GM23338 (cell line): ENCODE measurements at regions not wholly inside any gene's neighbourhood (a gene's known extent, or its start where the extent isn't known, plus 50 kb on each side); places are given as distances from the start of the nearest gene placed in this dataset.

ENCODE experiments used
- ATAC-seq: fragments of 200-7000 bp; cut with Tn5 transposase; 3 replicates; pipeline ENCODE4 v1.9.1; 2020
- DNase-seq: peaks from one replicate; pipeline ENCODE4 v3.0.0-alpha.2; 2015; ENCODE audit warnings: low spot score
- H2AFZ ChIP-seq: fragments of 200-600 bp; sonication (generic); 2 replicates; pipeline ENCODE4 v1.8.0; 2016; ENCODE audit warnings: antibody characterized with exemption, mild to moderate bottlenecking, moderate library complexity
- H3F3A ChIP-seq: fragments of 200-600 bp; sonication (generic); replicated peaks from 2 replicates; pipeline ENCODE4 v1.8.0; 2017; ENCODE audit warnings: antibody characterized with exemption, mixed run types, low read depth
- H3K27ac ChIP-seq: fragments of 200-600 bp; sonication (generic); 2 replicates; pipeline ENCODE4 v1.6.1; 2016; ENCODE audit warnings: low read depth
- H3K27me3 ChIP-seq: fragments of 200-600 bp; sonication (generic); 2 replicates; pipeline ENCODE4 v1.8.0; 2016; ENCODE audit warnings: mild to moderate bottlenecking, mixed run types, moderate library complexity; ENCODE audit not compliant: insufficient read depth
- H3K36me3 ChIP-seq: fragments of 200-600 bp; sonication (generic); 2 replicates; pipeline ENCODE4 v1.8.0; 2016; ENCODE audit warnings: mild to moderate bottlenecking; ENCODE audit not compliant: insufficient read depth
- H3K4me1 ChIP-seq: fragments of 200-600 bp; sonication (generic); 2 replicates; pipeline ENCODE4 v1.8.0; 2016; ENCODE audit warnings: mild to moderate bottlenecking, moderate library complexity; ENCODE audit not compliant: insufficient read depth
- H3K4me2 ChIP-seq: fragments of 200-600 bp; sonication (generic); 2 replicates; pipeline ENCODE4 v1.7.1; 2017; ENCODE audit warnings: mixed run types
- H3K4me3 ChIP-seq: fragments of 200-600 bp; sonication (generic); 2 replicates; pipeline ENCODE4 v1.6.1; 2016; ENCODE audit warnings: mixed run types
- H3K79me2 ChIP-seq: fragments of 200-600 bp; sonication (generic); replicated peaks from 2 replicates; pipeline ENCODE4 v1.8.0; 2017; ENCODE audit warnings: mild to moderate bottlenecking; ENCODE audit not compliant: insufficient read depth
- H3K9me2 ChIP-seq: fragments of 200-600 bp; sonication (generic); 2 replicates; pipeline ENCODE4 v1.8.0; 2017; ENCODE audit not compliant: insufficient read depth
- H4K20me1 ChIP-seq: fragments of 200-600 bp; sonication (generic); replicated peaks from 2 replicates; pipeline ENCODE4 v1.8.0; 2017; ENCODE audit warnings: mild to moderate bottlenecking; ENCODE audit not compliant: insufficient read depth
- H3K27ac Mint-ChIP-seq: 2 replicates; pipeline ENCODE4 v1.8.0; 2020; ENCODE audit warnings: inconsistent platforms, mild to moderate bottlenecking, moderate library complexity, mixed read lengths
- H3K27me3 Mint-ChIP-seq: 3 replicates; pipeline ENCODE4 v1.8.0; 2022; ENCODE audit warnings: low read depth, mild to moderate bottlenecking, moderate library complexity, mixed read lengths, inconsistent platforms; ENCODE audit not compliant: insufficient read depth, poor library complexity
- H3K36me3 Mint-ChIP-seq: 3 replicates; pipeline ENCODE4 v1.8.0; 2021; ENCODE audit warnings: low read depth, mild to moderate bottlenecking, inconsistent platforms, moderate library complexity, mixed read lengths
- H3K4me1 Mint-ChIP-seq: 3 replicates; pipeline ENCODE4 v1.8.0; 2020; ENCODE audit warnings: mild to moderate bottlenecking, inconsistent platforms, mixed read lengths
- H3K4me3 Mint-ChIP-seq: 3 replicates; pipeline ENCODE4 v1.8.0; 2021; ENCODE audit warnings: moderate library complexity, mild to moderate bottlenecking, inconsistent platforms, mixed read lengths
- H3K9me3 Mint-ChIP-seq: 3 replicates; pipeline ENCODE4 v1.8.0; 2020; ENCODE audit warnings: moderate library complexity, mild to moderate bottlenecking, inconsistent platforms, mixed read lengths
- CREB1 ChIP-seq: fragments of 250-450 bp; sonication (Bioruptor Pico); IDR thresholded peaks from 2 replicates; pipeline ENCODE4 v1.5.0; 2020; ENCODE audit warnings: low read depth, mild to moderate bottlenecking, moderate library complexity
- ETS1 ChIP-seq: IDR thresholded peaks from 2 replicates; pipeline ENCODE4 v1.6.1; 2016; ENCODE audit warnings: antibody characterized with exemption
- EZH2 ChIP-seq: fragments of 200-600 bp; sonication (generic); IDR thresholded peaks from one replicate; pipeline ENCODE4 v1.8.0; 2017; ENCODE audit warnings: antibody characterized with exemption, mild to moderate bottlenecking, low read depth; ENCODE audit not compliant: unreplicated experiment
- NANOG ChIP-seq: IDR thresholded peaks from 2 replicates; pipeline ENCODE4 v1.6.1; 2016; ENCODE audit warnings: antibody characterized with exemption, borderline replicate concordance
- POLR2AphosphoS5 ChIP-seq: IDR thresholded peaks from 2 replicates; pipeline ENCODE4 v1.6.1; 2016; ENCODE audit warnings: antibody characterized with exemption, low read depth
- REST ChIP-seq: IDR thresholded peaks from one replicate; pipeline ENCODE4 v1.6.1; 2018; ENCODE audit warnings: antibody characterized with exemption; ENCODE audit not compliant: unreplicated experiment
- STAT1 ChIP-seq: IDR thresholded peaks from one replicate; pipeline ENCODE4 v1.6.1; 2016; ENCODE audit warnings: antibody characterized with exemption; ENCODE audit not compliant: unreplicated experiment
- ZNF114 ChIP-seq: fragments of 250-450 bp; sonication (Bioruptor Pico); IDR thresholded peaks from 2 replicates; pipeline ENCODE4 v1.5.0; 2020; ENCODE audit warnings: mild to moderate bottlenecking, moderate library complexity
- ZNF331 ChIP-seq: fragments of 250-450 bp; sonication (Bioruptor Pico); IDR thresholded peaks from 2 replicates; pipeline ENCODE4 v1.5.0; 2020; ENCODE audit warnings: low read depth, mild to moderate bottlenecking, moderate library complexity
- ZNF462 ChIP-seq: fragments of 250-450 bp; sonication (Bioruptor Pico); IDR thresholded peaks from 2 replicates; pipeline ENCODE4 v1.5.0; 2020; ENCODE audit warnings: mild to moderate bottlenecking, moderate library complexity

GRCh38 chr11:119512369-119512768 is 89.4 kb upstream of the THY1 start (continued):
- TF ChIP-seq NANOG (no peak), EZH2 (no peak), ZNF462 (no peak), POLR2AphosphoS5 (no peak), ETS1 (no peak)

- Histone ChIP-seq H3K79me2 (no peaks in the 10 kb centered on the region), H3K27me3 (no peaks in the 10 kb centered on the region), H3K4me1 (peaks cover 3% of the 10 kb centered on the region; the same call in 1 of the 2 replicates), H3F3A (no peaks in the 10 kb centered on the region), H3K4me2 (no peak overlapping the region), H2AFZ (no peak overlapping the region), H3K27ac (no peak overlapping the region), H3K36me3 (no peaks in the 10 kb centered on the region), H3K4me3 (no peak overlapping the region), H4K20me1 (no peaks in the 10 kb centered on the region; the same call in 1 of the 2 replicates), H3K9me2 (no peaks in the 10 kb centered on the region)
- ATAC-seq (no peak), DNase-seq (no peak)
- peaks cover 7% of the 10 kb centered on the region for H3K27me3 Mint-ChIP-seq
- H3K9me3 Mint-ChIP-seq: peaks cover 11% of the 10 kb centered on the region
- H3K4me1 Mint-ChIP-seq: peaks cover 8% of the 10 kb centered on the region
- no peak overlapping the region for H3K4me3 Mint-ChIP-seq
- no peak overlapping the region for H3K27ac Mint-ChIP-seq
- no peaks in the 10 kb centered on the region for H3K36me3 Mint-ChIP-seq
- no peak for TF ChIP-seq EZH2
- TF ChIP-seq CREB1: no peak
- TF ChIP-seq ZNF114 (CRISPR knock-in tag): no peak
- no peak for TF ChIP-seq ZNF331 (CRISPR knock-in tag)
- TF ChIP-seq REST: no peak
- no peak for TF ChIP-seq NANOG
- TF ChIP-seq STAT1: no peak
- TF ChIP-seq ETS1: no peak
Measured at GRCh38 chr11:119511614-119512306, 88.8 kb upstream of the THY1 start.
